ENCODE measurements at regions not wholly inside any gene's neighbourhood (a gene's known extent, or its start where the extent isn't known, plus 50 kb on each side); places are given as distances from the start of the nearest gene placed in this dataset.

- no peak for DNase-seq (ENCODE audit: extremely low read depth in 1 of 4, low spot score in 3 of 4)
- Histone ChIP-seq H3K4me3 (no peak overlapping the region), H3K9ac (ENCODE audit: insufficient read depth in 1 of 2, low read depth in 2 of 2, low read length in 2 of 2) (no peak overlapping the region), H3K4me2 (ENCODE audit: insufficient read depth, low read length) (no peak overlapping the region), H3K9me3 (replicated peaks; ENCODE audit: control insufficient read depth, insufficient read depth, low read depth, low read length) (no peaks in the 10 kb centered on the region), H3K27ac (ENCODE audit: extremely low read depth, low read depth, low read length) (no peak overlapping the region), H3K36me3 (ENCODE audit: control insufficient read depth, insufficient read depth, low read length) (no peaks in the 10 kb centered on the region), H3K9me1 (ENCODE audit: control insufficient read depth, insufficient read depth, low read length) (no peaks in the 10 kb centered on the region), H2AFZ (ENCODE audit: low read depth, low read length) (no peak overlapping the region), H4K20me1 (replicated peaks; ENCODE audit: control insufficient read depth, insufficient read depth, low read length) (no peaks in the 10 kb centered on the region), H3K4me1 (replicated peaks in 1 of 2; ENCODE audit: control insufficient read depth in 2 of 2, insufficient read depth in 2 of 2, low read length in 2 of 2) (no peaks in the 10 kb centered on the region), H3K79me2 (ENCODE audit: control insufficient read depth, insufficient read depth, low read length) (no peaks in the 10 kb centered on the region), H3K27me3 (ENCODE audit: control insufficient read depth in 2 of 2, insufficient read depth in 2 of 2, low read length in 2 of 2) (no peaks in the 10 kb centered on the region)
- CTCF ChIA-PET (ENCODE audit: low intra/inter-chr PET ratio), result no interaction called here
- TF ChIP-seq KLF13 (tag; IDR thresholded peaks at IDR 0.05; ENCODE audit: borderline replicate concordance, low read depth) (no peak), FOXK2 (conservative IDR thresholded peaks at IDR 0.05 in 1 of 2, IDR thresholded peaks at IDR 0.05 in 1 of 2; ENCODE audit: low read depth in 2 of 2) (no peak), TGIF2 (CRISPR knock-in tag; IDR thresholded peaks at IDR 0.05) (no peak), ZNF23 (CRISPR knock-in tag; IDR thresholded peaks at IDR 0.05) (no peak), CTCF (IDR thresholded peaks at IDR 0.05 in 2 of 3, conservative IDR thresholded peaks at IDR 0.05 in 1 of 3; ENCODE audit: insufficient read depth in 2 of 3, low read depth in 1 of 3, low read length in 3 of 3) (no peak), YY1 (IDR thresholded peaks at IDR 0.05; ENCODE audit: borderline replicate concordance in 1 of 3, control insufficient read depth in 1 of 3, extremely low read depth in 1 of 3, insufficient read depth in 3 of 3, insufficient read length in 1 of 3, insufficient replicate concordance in 2 of 3, low read depth in 1 of 3, low read length in 2 of 3) (no peak), HDAC2 (IDR thresholded peaks at IDR 0.05) (no peak), CTBP1 (IDR thresholded peaks at IDR 0.05; ENCODE audit: borderline replicate concordance) (no peak), GTF2F1 (IDR thresholded peaks at IDR 0.05; ENCODE audit: low read depth, low read length) (no peak), RBM39 (optimal IDR thresholded peaks at IDR 0.05; ENCODE audit: low read depth, low read length) (no peak), ZNF212 (CRISPR knock-in tag; IDR thresholded peaks at IDR 0.05) (no peak), BRD4 (IDR thresholded peaks at IDR 0.05) (no peak), ZNF639 (CRISPR knock-in tag; conservative IDR thresholded peaks at IDR 0.05 in 1 of 2, IDR thresholded peaks at IDR 0.05 in 1 of 2) (no peak), KAT2B (IDR thresholded peaks at IDR 0.05; ENCODE audit: low read depth, low read length) (no peak), HEY1 (CRISPR knock-in tag; IDR thresholded peaks at IDR 0.05; ENCODE audit: borderline replicate concordance) (no peak), TEAD1 (CRISPR knock-in tag; IDR thresholded peaks at IDR 0.05) (no peak), NFE2L1 (tag; IDR thresholded peaks at IDR 0.05; ENCODE audit: borderline replicate concordance, low read depth) (no peak)
- TF ChIP-seq, protein P1, sequence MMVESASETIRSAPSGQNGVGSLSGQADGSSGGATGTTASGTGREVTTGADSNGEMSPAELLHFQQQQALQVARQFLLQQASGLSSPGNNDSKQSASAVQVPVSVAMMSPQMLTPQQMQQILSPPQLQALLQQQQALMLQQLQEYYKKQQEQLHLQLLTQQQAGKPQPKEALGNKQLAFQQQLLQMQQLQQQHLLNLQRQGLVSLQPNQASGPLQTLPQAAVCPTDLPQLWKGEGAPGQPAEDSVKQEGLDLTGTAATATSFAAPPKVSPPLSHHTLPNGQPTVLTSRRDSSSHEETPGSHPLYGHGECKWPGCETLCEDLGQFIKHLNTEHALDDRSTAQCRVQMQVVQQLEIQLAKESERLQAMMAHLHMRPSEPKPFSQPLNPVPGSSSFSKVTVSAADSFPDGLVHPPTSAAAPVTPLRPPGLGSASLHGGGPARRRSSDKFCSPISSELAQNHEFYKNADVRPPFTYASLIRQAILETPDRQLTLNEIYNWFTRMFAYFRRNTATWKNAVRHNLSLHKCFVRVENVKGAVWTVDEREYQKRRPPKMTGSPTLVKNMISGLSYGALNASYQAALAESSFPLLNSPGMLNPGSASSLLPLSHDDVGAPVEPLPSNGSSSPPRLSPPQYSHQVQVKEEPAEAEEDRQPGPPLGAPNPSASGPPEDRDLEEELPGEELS (CRISPR knock-in tag; IDR thresholded peaks at IDR 0.05; ENCODE audit: borderline replicate concordance), result no peak
- in situ Hi-C loops (cut with MboI) (no loop called here), intact Hi-C loops (cut with micrococcal nuclease) (no loop called here)
- POLR2A ChIA-PET, result no interaction called here
- BruUV-seq (replicated peaks), result no TSS peak
- no peak for FAIRE-seq
- no peak for ATAC-seq
- 0% methylated on average over 1 of the region's 4 CpGs for WGBS (ENCODE audit: insufficient coverage, low coverage, missing lambda C conversion rate)
These were observed 957.9 kb upstream of the PRKX start for GRCh38 chrX:4671344-4671743.
